Upper lobe of left lung (tissue), 6 donors: ENCODE measurements at regions not wholly inside any gene's neighbourhood (a gene's known extent, or its start where the extent isn't known, plus 50 kb on each side); places are given as distances from the start of the nearest gene placed in this dataset.
A peak's percentile ranks its signal among the peaks of the same experiment; 100 is the strongest.

ENCODE experiments used
- ATAC-seq, 2 donors: fragments of 200-7000 bp; cut with Tn5 transposase; one replicate each; pipeline ENCODE4 v1.9.1; 2022; ENCODE audit warnings: mild to moderate bottlenecking in 2 of 2, moderate library complexity in 2 of 2; ENCODE audit not compliant: low FRiP score in 2 of 2
- DNase-seq, 2 donors: peaks; one replicate each; pipeline ENCODE4 v3.0.0-alpha.2; 2019 to 2020
- H3K27ac ChIP-seq, 4 donors: fragments of 200-600 bp; sonication (generic); one replicate each; pipeline ENCODE4 v1.5.1; 2016 to 2019
- H3K27me3 ChIP-seq, 4 donors: fragments of 200-600 bp; sonication (generic); one replicate each; pipeline ENCODE4 v1.5.1; 2017 to 2019
- H3K36me3 ChIP-seq, 4 donors: fragments of 200-600 bp; sonication (generic); one replicate each; pipeline ENCODE4 v1.5.1; 2016 to 2019
- H3K4me1 ChIP-seq, 4 donors: fragments of 200-600 bp; sonication (generic); one replicate each; pipeline ENCODE4 v1.5.1; 2018 to 2019
- H3K4me3 ChIP-seq, 4 donors: fragments of 200-600 bp; sonication (generic); one replicate each; pipeline ENCODE4 v1.5.1; 2017 to 2019; ENCODE audit warnings: mild to moderate bottlenecking in 2 of 4, moderate library complexity in 1 of 4
- H3K9me3 ChIP-seq, 4 donors: fragments of 200-600 bp; sonication (generic); one replicate each; pipeline ENCODE4 v1.5.1; 2018 to 2019
- EP300 ChIP-seq, 4 donors: sonication (generic); formaldehyde crosslinking; IDR thresholded peaks; one replicate each; pipeline ENCODE4 v1.5.1; 2017; ENCODE audit warnings: antibody characterized with exemption in 4 of 4, control low read depth in 2 of 4
- POLR2A ChIP-seq, 4 donors: fragments of 450-650 bp; IDR thresholded peaks; one replicate each; pipeline ENCODE4 v1.5.1; 2016 to 2017; ENCODE audit warnings: antibody characterized with exemption in 4 of 4, mild to moderate bottlenecking in 2 of 4
- POLR2AphosphoS5 ChIP-seq, 2 donors: sonication (generic); formaldehyde crosslinking; IDR thresholded peaks; one replicate each; pipeline ENCODE4 v1.5.1; 2017; ENCODE audit warnings: antibody characterized with exemption in 2 of 2
- WGBS, 2 donors: methylation state at CpG; one replicate each; pipeline ENCODE4 v1.1.5; 2017 to 2018; 5-methylcytosine and 5-hydroxymethylcytosine counted together
- TF ChIP-seq, protein P1 (sequence below), 6 experiments: fragments of 450-650 bp in 4 of 6; fragments of 200-600 bp in 2 of 6; sonication (generic) in 2 of 6; IDR thresholded peaks; one replicate each; pipeline ENCODE4 v1.5.1; 2016 to 2019; ENCODE audit warnings: antibody characterized with exemption in 6 of 6
- donor health status: DM: no; HTN: no; CAD: no; lungs with moderate emphysema.
- donor health status: DM: no; HTN: yes; CAD: no; lungs with severe emphysema.

DNA sequence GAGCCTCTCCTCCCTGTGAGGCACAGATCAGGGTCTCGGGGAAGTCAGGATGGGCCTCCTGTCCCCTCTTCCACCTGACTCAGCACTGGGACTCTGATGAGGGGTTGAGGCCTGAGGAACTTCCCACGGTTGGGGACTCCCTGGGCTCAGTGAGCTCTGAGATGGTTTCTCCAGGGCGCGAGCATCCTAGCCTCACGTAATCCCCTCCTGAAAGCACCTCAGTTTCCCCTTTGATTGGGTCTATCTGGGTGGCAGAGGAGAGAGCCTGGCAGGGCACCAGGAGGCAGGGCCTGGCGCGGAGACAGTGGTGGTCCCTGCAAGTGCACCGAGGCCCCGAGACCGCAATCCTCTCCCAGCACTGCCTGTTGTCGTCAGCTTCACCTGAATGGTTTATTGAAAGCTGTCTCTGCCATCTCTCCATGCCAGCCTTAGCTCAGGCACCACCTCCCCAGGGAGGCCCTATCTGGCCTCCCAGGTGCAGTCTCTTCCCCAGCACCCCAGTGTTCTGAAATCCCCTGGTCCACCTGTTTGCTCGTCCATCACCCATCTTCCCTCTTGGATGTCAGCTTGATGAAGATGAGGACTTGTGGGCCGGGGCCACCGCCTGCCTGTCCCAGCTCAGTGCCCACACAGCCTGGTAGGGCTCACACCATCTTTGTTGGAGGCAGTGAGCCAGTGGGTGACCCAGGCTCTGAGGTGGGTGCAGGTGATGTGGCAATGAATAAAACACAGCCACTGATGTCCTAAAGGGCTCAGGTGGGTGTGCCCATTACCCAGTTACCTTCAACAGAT is 52.2 kb upstream of the PCSK6 start:
- ATAC-seq = no peak
- TF ChIP-seq, protein P1, sequence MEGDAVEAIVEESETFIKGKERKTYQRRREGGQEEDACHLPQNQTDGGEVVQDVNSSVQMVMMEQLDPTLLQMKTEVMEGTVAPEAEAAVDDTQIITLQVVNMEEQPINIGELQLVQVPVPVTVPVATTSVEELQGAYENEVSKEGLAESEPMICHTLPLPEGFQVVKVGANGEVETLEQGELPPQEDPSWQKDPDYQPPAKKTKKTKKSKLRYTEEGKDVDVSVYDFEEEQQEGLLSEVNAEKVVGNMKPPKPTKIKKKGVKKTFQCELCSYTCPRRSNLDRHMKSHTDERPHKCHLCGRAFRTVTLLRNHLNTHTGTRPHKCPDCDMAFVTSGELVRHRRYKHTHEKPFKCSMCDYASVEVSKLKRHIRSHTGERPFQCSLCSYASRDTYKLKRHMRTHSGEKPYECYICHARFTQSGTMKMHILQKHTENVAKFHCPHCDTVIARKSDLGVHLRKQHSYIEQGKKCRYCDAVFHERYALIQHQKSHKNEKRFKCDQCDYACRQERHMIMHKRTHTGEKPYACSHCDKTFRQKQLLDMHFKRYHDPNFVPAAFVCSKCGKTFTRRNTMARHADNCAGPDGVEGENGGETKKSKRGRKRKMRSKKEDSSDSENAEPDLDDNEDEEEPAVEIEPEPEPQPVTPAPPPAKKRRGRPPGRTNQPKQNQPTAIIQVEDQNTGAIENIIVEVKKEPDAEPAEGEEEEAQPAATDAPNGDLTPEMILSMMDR (IDR thresholded peaks at IDR 0.05) = no peak
- TF ChIP-seq EP300 (IDR thresholded peaks at IDR 0.05) = no peak
- TF ChIP-seq POLR2A (IDR thresholded peaks at IDR 0.05) = no peak
- no peak for TF ChIP-seq POLR2AphosphoS5 (IDR thresholded peaks at IDR 0.05)

DNA sequence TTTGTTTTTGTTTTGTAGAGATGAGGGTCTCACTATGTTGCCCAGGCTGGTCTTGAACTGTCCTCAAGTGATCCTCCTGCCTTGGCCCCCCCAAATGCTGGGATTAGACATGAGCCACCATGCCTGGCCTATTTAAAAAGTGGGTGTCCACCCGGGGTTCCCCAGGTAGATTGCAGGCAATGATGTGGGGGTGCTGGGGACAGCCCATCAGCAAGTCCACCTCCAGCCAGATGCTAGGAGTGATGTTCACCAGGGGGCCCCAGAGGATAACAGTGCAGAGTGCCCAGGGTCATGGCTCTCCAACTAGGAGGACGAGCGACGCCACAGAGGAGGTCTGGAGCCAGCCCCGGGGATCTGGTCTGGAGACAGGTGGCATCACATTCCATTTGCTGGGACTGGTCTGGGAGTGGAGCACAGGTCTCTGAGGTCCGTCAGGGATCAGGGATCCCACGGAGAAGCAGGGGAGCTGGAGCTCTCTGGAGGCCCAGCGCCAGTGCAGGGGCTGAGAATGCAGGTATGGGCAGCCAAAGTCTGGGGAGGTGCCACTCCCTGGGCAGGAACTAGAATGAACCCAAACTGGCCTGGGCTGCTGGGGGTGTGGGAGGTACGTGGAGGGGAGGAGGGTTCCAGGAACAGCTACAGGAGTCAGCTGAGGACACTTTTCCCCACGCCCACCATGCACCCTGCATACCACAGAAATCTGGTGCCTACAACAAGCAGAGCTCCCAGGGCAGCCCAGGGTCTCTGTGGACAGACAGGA is 51.2 kb upstream of the PCSK6 start:
- TF ChIP-seq, protein P1 (IDR thresholded peaks at IDR 0.05) = no peak
- TF ChIP-seq EP300 (IDR thresholded peaks at IDR 0.05) (no peak), POLR2A (IDR thresholded peaks at IDR 0.05) (no peak), POLR2AphosphoS5 (IDR thresholded peaks at IDR 0.05) (no peak)
- no peaks in the 10 kb centered on the region for H3K36me3 ChIP-seq
- H3K27me3 ChIP-seq = no peaks in the 10 kb centered on the region
- no peak overlapping the region for H3K27ac ChIP-seq
- H3K4me1 ChIP-seq = peaks cover 0 to 4% (median 0%) of the 10 kb centered on the region in 4 donors
- DNase-seq = peak in 1 of 2 donors; percentile 48
- no peaks in the 10 kb centered on the region for H3K9me3 ChIP-seq
- no peak overlapping the region for H3K4me3 ChIP-seq
- WGBS, 2 donors = 72 to 88% methylated on average over 8 to 10 of the region's 10 CpGs
- no peak for ATAC-seq

More for the DNA sequence above, 52.2 kb upstream of the PCSK6 start:
- no peak overlapping the region for H3K27ac ChIP-seq
- peaks cover 0 to 4% (median 0%) of the 10 kb centered on the region in 4 donors for H3K4me1 ChIP-seq
- H3K9me3 ChIP-seq = no peaks in the 10 kb centered on the region
- H3K36me3 ChIP-seq = no peaks in the 10 kb centered on the region
- 93 to 94% methylated on average over 11 to 14 of the region's 14 CpGs for WGBS, 2 donors
- no peak overlapping the region for H3K4me3 ChIP-seq
- peak in 1 of 2 donors; percentile 44 for DNase-seq
- H3K27me3 ChIP-seq = no peaks in the 10 kb centered on the region

DNA sequence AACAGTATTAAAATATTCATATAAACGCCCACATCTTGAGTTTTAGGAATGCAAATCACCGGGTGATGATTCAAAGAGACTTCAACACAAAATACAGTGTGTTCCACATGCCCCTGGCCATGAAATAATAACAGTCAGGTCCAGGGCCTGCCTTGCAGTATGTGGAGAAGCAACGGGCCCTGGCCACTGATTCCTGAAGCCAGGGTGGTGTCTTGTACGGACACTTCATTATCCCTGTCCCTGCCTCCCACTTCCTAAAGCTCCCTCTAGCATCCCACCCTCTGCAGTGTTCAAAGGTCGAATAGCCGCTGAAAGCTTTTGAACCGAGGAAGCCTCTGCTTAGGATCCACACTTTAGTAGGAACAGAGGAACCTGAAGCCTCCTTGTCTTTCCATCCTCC is 50.4 kb upstream of the PCSK6 start:
- H3K27me3 ChIP-seq = no peaks in the 10 kb centered on the region
- TF ChIP-seq, protein P1 (IDR thresholded peaks at IDR 0.05) = no peak
- TF ChIP-seq EP300 (IDR thresholded peaks at IDR 0.05) = no peak
- TF ChIP-seq POLR2A (IDR thresholded peaks at IDR 0.05) = no peak
- no peak for TF ChIP-seq POLR2AphosphoS5 (IDR thresholded peaks at IDR 0.05)
- H3K4me1 ChIP-seq = peaks cover 0 to 4% (median 0%) of the 10 kb centered on the region in 4 donors
- no peak for ATAC-seq
- H3K4me3 ChIP-seq = no peak overlapping the region
- H3K36me3 ChIP-seq = no peaks in the 10 kb centered on the region
- no peak overlapping the region for H3K27ac ChIP-seq
- no peaks in the 10 kb centered on the region for H3K9me3 ChIP-seq
- WGBS, 2 donors = 85 to 88% methylated on average over 7 of the region's 7 CpGs
- no peak for DNase-seq

DNA sequence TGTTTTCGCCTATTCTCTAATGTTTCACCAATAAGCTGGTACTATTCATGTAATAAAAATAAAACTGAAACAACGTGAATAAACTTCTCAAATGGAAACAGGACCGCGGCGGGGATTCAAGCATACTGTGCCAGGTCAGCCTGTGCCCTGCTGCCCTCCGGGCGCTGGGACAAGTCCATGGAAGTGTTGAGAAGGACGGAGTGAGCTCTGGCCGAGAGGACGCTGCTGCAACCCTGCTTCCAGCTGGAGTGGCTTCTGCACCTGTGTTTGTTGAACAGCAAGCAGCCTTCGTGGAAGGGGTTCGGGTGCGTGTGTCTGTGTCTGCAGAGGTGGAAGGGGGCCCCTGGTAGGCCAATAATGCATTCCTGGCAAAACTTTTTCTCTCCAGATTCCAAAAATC is 50.0 kb upstream of the PCSK6 start:
- Histone ChIP-seq H3K27me3 (no peaks in the 10 kb centered on the region), H3K36me3 (no peaks in the 10 kb centered on the region), H3K27ac (no peak overlapping the region), H3K9me3 (no peaks in the 10 kb centered on the region), H3K4me1 (peaks cover 0 to 4% (median 0%) of the 10 kb centered on the region in 4 donors), H3K4me3 (no peak overlapping the region)
- no peak for DNase-seq
- WGBS, 2 donors = 84 to 91% methylated on average over 13 of the region's 13 CpGs
- no peak for ATAC-seq
- TF ChIP-seq POLR2A (IDR thresholded peaks at IDR 0.05) (no peak), POLR2AphosphoS5 (IDR thresholded peaks at IDR 0.05) (no peak), EP300 (IDR thresholded peaks at IDR 0.05) (no peak)
- TF ChIP-seq, protein P1 (IDR thresholded peaks at IDR 0.05) = no peak
